KMS-11 (cell line): ENCODE measurements at regions not wholly inside any gene's neighbourhood (a gene's known extent, or its start where the extent isn't known, plus 50 kb on each side); places are given as distances from the start of the nearest gene placed in this dataset.

ENCODE experiments used
- H2AFZ ChIP-seq: fragments of 200-600 bp; sonication (generic); 2 replicates; pipeline ENCODE4 v1.6.1; 2016; ENCODE audit warnings: antibody characterized with exemption, mixed run types, low read depth
- H3K27ac ChIP-seq: fragments of 200-600 bp; sonication (generic); 2 replicates; pipeline ENCODE4 v1.6.1; 2016; ENCODE audit warnings: mild to moderate bottlenecking, mixed run types
- H3K27me3 ChIP-seq: fragments of 200-600 bp; sonication (generic); 2 replicates; pipeline ENCODE4 v1.6.1; 2017; ENCODE audit warnings: mild to moderate bottlenecking, low read depth, mixed run types, moderate library complexity; ENCODE audit not compliant: insufficient read depth
- H3K36me3 ChIP-seq: fragments of 200-600 bp; sonication (generic); 2 replicates; pipeline ENCODE4 v1.6.1; 2017; ENCODE audit warnings: mild to moderate bottlenecking, mixed run types; ENCODE audit not compliant: insufficient read depth
- H3K4me1 ChIP-seq: fragments of 200-600 bp; sonication (generic); 2 replicates; pipeline ENCODE4 v1.6.1; 2016; ENCODE audit warnings: mild to moderate bottlenecking, low read depth, mixed run types; ENCODE audit not compliant: poor library complexity, severe bottlenecking
- H3K4me2 ChIP-seq: fragments of 200-600 bp; sonication (generic); 2 replicates; pipeline ENCODE4 v1.7.0; 2016; ENCODE audit warnings: mild to moderate bottlenecking, mixed run types
- H3K4me3 ChIP-seq: fragments of 200-600 bp; sonication (generic); IDR thresholded peaks from 2 replicates; pipeline ENCODE4 v1.6.1; 2017; ENCODE audit warnings: low read depth, low read length, mixed read lengths; ENCODE audit not compliant: insufficient read depth
- H3K79me2 ChIP-seq: fragments of 200-600 bp; sonication (generic); 2 replicates; pipeline ENCODE4 v1.6.1; 2016; ENCODE audit warnings: low read depth, mixed run types; ENCODE audit not compliant: insufficient read depth
- H3K9ac ChIP-seq: fragments of 200-600 bp; sonication (generic); 2 replicates; pipeline ENCODE4 v1.6.1; 2016; ENCODE audit warnings: mild to moderate bottlenecking, mixed run types
- H4K20me1 ChIP-seq: fragments of 200-600 bp; sonication (generic); 2 replicates; pipeline ENCODE4 v1.6.1; 2016; ENCODE audit warnings: mild to moderate bottlenecking, mixed run types; ENCODE audit not compliant: insufficient read depth
- CTCF ChIP-seq: fragments of 200-600 bp; sonication (generic); conservative IDR thresholded peaks from 2 replicates; pipeline ENCODE4 v1.6.1; 2017; ENCODE audit warnings: low read depth, mild to moderate bottlenecking, antibody characterized with exemption, low read length, moderate library complexity, mixed read lengths

- Histone ChIP-seq H3K4me3 (no peak overlapping the region), H2AFZ (no peak overlapping the region), H3K79me2 (no peaks in the 10 kb centered on the region), H3K4me1 (no peaks in the 10 kb centered on the region), H3K4me2 (no peak overlapping the region), H3K36me3 (no peaks in the 10 kb centered on the region), H3K27me3 (no peaks in the 10 kb centered on the region), H4K20me1 (no peaks in the 10 kb centered on the region), H3K27ac (no peak overlapping the region), H3K9ac (no peak overlapping the region)
- TF ChIP-seq CTCF, result no peak
These were observed 261.9 kb upstream of the ANKH start for GRCh38 chr5:15133456-15133965.

DNA sequence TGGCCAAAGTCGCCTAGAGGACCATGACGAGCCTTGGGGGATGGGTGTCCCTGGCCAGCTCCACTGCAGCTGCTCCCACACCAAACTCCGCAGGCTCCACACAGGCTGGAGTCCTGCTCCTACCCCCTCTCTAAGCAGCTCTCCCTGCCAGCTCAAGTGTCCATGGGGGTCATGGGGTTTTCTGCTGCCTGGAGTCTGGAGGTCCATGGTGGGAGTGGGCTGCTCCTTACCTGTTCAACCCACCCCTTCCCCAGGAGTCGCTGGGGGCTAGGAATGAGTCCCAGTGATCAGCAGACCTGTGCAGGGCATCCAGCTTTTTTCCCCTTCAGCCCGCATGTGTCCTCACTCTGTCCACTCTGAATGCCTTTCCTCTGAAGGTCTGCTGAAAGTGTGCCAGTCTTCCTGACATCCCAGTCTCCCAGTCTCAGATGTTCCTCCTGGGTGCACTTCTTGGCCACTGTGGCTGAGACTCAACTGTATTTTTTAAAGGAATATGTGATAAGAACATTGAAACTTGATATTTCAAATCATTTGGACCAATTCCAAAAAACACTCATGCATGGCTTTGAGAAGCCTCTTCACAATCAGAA, 261.3 kb upstream of the ANKH start:
- H3K4me2 ChIP-seq, result no peak overlapping the region
- no peaks in the 10 kb centered on the region for H3K27me3 ChIP-seq
- no peak overlapping the region for H3K4me3 ChIP-seq

GRCh38 chr5:15131909-15132308, 260.3 kb upstream of the ANKH start:
- Histone ChIP-seq H3K4me2 (no peak overlapping the region), H3K36me3 (no peaks in the 10 kb centered on the region), H3K4me1 (no peaks in the 10 kb centered on the region), H3K4me3 (no peak overlapping the region), H3K9ac (no peak overlapping the region), H2AFZ (no peak overlapping the region), H3K27me3 (no peaks in the 10 kb centered on the region), H3K79me2 (no peaks in the 10 kb centered on the region), H3K27ac (no peak overlapping the region), H4K20me1 (no peaks in the 10 kb centered on the region)
- TF ChIP-seq CTCF, result no peak

More for the DNA sequence above, 261.3 kb upstream of the ANKH start:
- Histone ChIP-seq H3K27ac (no peak overlapping the region), H2AFZ (no peak overlapping the region), H3K36me3 (no peaks in the 10 kb centered on the region), H3K79me2 (no peaks in the 10 kb centered on the region), H3K9ac (no peak overlapping the region), H3K4me1 (no peaks in the 10 kb centered on the region), H4K20me1 (no peaks in the 10 kb centered on the region)
- no peak for TF ChIP-seq CTCF

GRCh38 chr5:15124871-15125568, 253.4 kb upstream of the ANKH start:
- H3K4me2 ChIP-seq, result no peak overlapping the region
- no peak overlapping the region for H3K9ac ChIP-seq
- no peak for TF ChIP-seq CTCF
- no peaks in the 10 kb centered on the region for H3K4me1 ChIP-seq
- no peak overlapping the region for H2AFZ ChIP-seq
- H3K36me3 ChIP-seq, result no peaks in the 10 kb centered on the region
- no peak overlapping the region for H3K4me3 ChIP-seq
- H3K79me2 ChIP-seq, result no peaks in the 10 kb centered on the region
- no peaks in the 10 kb centered on the region for H3K27me3 ChIP-seq
- H3K27ac ChIP-seq, result no peak overlapping the region
- no peaks in the 10 kb centered on the region for H4K20me1 ChIP-seq
